ENCODE measurements at regions not wholly inside any gene's neighbourhood (a gene's known extent, or its start where the extent isn't known, plus 50 kb on each side); places are given as distances from the start of the nearest gene placed in this dataset.
"Not testable (repeated sequence)": the region's sequence is repeated elsewhere in the genome, so short reads cannot be mapped to it uniquely, and the experiment has no call there.

GRCh38 chr3:104901396-104901795 lies 465.3 kb upstream of the ALCAM start:
- DNase-seq (ENCODE audit: low read depth in 2 of 2), result peak; percentile 64 to 79

- DNase-seq (ENCODE audit: low read depth in 2 of 2), result no peak
Measured at GRCh38 chr3:104903064-104903463, 463.6 kb upstream of the ALCAM start.

GRCh38 chr3:104906001-104906639 lies 460.6 kb upstream of the ALCAM start:
- no peak for DNase-seq (ENCODE audit: low read depth in 2 of 2)

GRCh38 chr3:104907507-104907906 lies 459.2 kb upstream of the ALCAM start:
- peak; percentile 90 to 91 for DNase-seq (ENCODE audit: low read depth in 2 of 2)

GRCh38 chr3:104908761-104909160 lies 457.9 kb upstream of the ALCAM start:
- DNase-seq (ENCODE audit: low read depth in 2 of 2), result peak; percentile 32 to 41

- DNase-seq (ENCODE audit: low read depth in 2 of 2), result peak; percentile 75 to 84
Measured at GRCh38 chr3:104909198-104909597, 457.5 kb upstream of the ALCAM start.

GRCh38 chr3:104909721-104910120 lies 457.0 kb upstream of the ALCAM start:
- DNase-seq (ENCODE audit: low read depth in 2 of 2), result peak; percentile 44 to 57

- no peak for DNase-seq (ENCODE audit: low read depth in 2 of 2)
Measured at GRCh38 chr3:104911376-104911775, 455.3 kb upstream of the ALCAM start.

GRCh38 chr3:104916971-104917370 lies 449.7 kb upstream of the ALCAM start:
- no peak for DNase-seq (ENCODE audit: low read depth in 2 of 2)

- DNase-seq (ENCODE audit: low read depth in 2 of 2), result no peak
Measured at GRCh38 chr3:104920512-104920911, 446.2 kb upstream of the ALCAM start.

GRCh38 chr3:104933972-104934371 lies 432.7 kb upstream of the ALCAM start:
- peak in 1 of 2 donors; percentile 1 for DNase-seq (ENCODE audit: low read depth in 2 of 2)

GRCh38 chr3:104935613-104936012 lies 431.1 kb upstream of the ALCAM start:
- no peak for DNase-seq (ENCODE audit: low read depth in 2 of 2)

- peak; percentile 20 to 22 for DNase-seq (ENCODE audit: low read depth in 2 of 2)
Measured at GRCh38 chr3:104939196-104939595, 427.5 kb upstream of the ALCAM start.

- DNase-seq (ENCODE audit: low read depth in 2 of 2), result no peak
Measured at GRCh38 chr3:104941785-104942184, 424.9 kb upstream of the ALCAM start.

GRCh38 chr3:104943974-104944373 lies 422.7 kb upstream of the ALCAM start:
- no peak for DNase-seq (ENCODE audit: low read depth in 2 of 2)

- no peak for DNase-seq (ENCODE audit: low read depth in 2 of 2)
Measured at GRCh38 chr3:104947943-104948342, 418.8 kb upstream of the ALCAM start.

- not testable (repeated sequence) for DNase-seq (ENCODE audit: low read depth in 2 of 2)
Measured at GRCh38 chr3:104949810-104950209, 416.9 kb upstream of the ALCAM start.

- no peak for DNase-seq (ENCODE audit: low read depth in 2 of 2)
Measured at GRCh38 chr3:104951426-104951825, 415.3 kb upstream of the ALCAM start.

- DNase-seq (ENCODE audit: low read depth in 2 of 2), result peak; percentile 53 to 78
Measured at GRCh38 chr3:104952146-104952972, 414.4 kb upstream of the ALCAM start.

GRCh38 chr3:104956620-104957345 lies 409.9 kb upstream of the ALCAM start:
- no peak for DNase-seq (ENCODE audit: low read depth in 2 of 2)

- no peak for DNase-seq (ENCODE audit: low read depth in 2 of 2)
Measured at GRCh38 chr3:104960579-104960978, 406.1 kb upstream of the ALCAM start.

GRCh38 chr3:104961851-104962250 lies 404.9 kb upstream of the ALCAM start:
- peak; percentile 6 to 32 for DNase-seq (ENCODE audit: low read depth in 2 of 2)

Measured in lung microvascular endothelial cell (primary cell).